ENCODE measurements at regions not wholly inside any gene's neighbourhood (a gene's known extent, or its start where the extent isn't known, plus 50 kb on each side); places are given as distances from the start of the nearest gene placed in this dataset.

GRCh38 chr5:54404568-54404967 is 50.9 kb upstream of the HSPB3 start:
- intact Hi-C loops (cut with micrococcal nuclease) = no loop called here
- Mint-ChIP-seq H3K27ac (no peak overlapping the region), H3K36me3 (ENCODE audit: low read depth) (no peaks in the 10 kb centered on the region), H3K4me1 (no peaks in the 10 kb centered on the region), H3K9me3 (no peaks in the 10 kb centered on the region), H3K4me3 (no peak overlapping the region), H3K27me3 (peaks cover 2% of the 10 kb centered on the region)
- POLR2A ChIA-PET = no interaction called here
- ATAC-seq (ENCODE audit: low read depth) (no peak), DNase-seq (no peak)
- TF ChIP-seq CTCF (IDR thresholded peaks at IDR 0.05) = no peak
- CTCF ChIA-PET = interaction anchor here (1.0 kb wide), 1 partner anchor 85 kb away, joined by 3 read pairs; no protein-coding TSS in a partner anchor

- Mint-ChIP-seq H3K36me3 (ENCODE audit: low read depth) (no peaks in the 10 kb centered on the region), H3K27me3 (peaks cover 2% of the 10 kb centered on the region), H3K27ac (no peak overlapping the region), H3K4me1 (no peaks in the 10 kb centered on the region), H3K4me3 (no peak overlapping the region), H3K9me3 (no peaks in the 10 kb centered on the region)
- ATAC-seq (ENCODE audit: low read depth) (no peak), DNase-seq (no peak)
- intact Hi-C loops (cut with micrococcal nuclease) = no loop called here
- POLR2A ChIA-PET = no interaction called here
- CTCF ChIA-PET = interaction anchor here (0.7 to 1.0 kb wide), 2 partner anchors 16 to 86 kb away, joined by 3 read pairs; no protein-coding TSS in a partner anchor
- no peak for TF ChIP-seq CTCF (IDR thresholded peaks at IDR 0.05)
These were observed 51.5 kb upstream of the HSPB3 start for GRCh38 chr5:54403885-54404416.

GRCh38 chr5:54403121-54403520 is 52.4 kb upstream of the HSPB3 start:
- Mint-ChIP-seq H3K27ac (no peak overlapping the region), H3K9me3 (no peaks in the 10 kb centered on the region), H3K4me3 (no peak overlapping the region), H3K4me1 (no peaks in the 10 kb centered on the region), H3K36me3 (ENCODE audit: low read depth) (no peaks in the 10 kb centered on the region), H3K27me3 (peaks cover 2% of the 10 kb centered on the region)
- ATAC-seq (ENCODE audit: low read depth) = no peak
- no peak for TF ChIP-seq CTCF (IDR thresholded peaks at IDR 0.05)
- no peak for DNase-seq
- ChIA-PET CTCF (no interaction called here), POLR2A (no interaction called here)
- intact Hi-C loops (cut with micrococcal nuclease) = no loop called here

GRCh38 chr5:54401515-54401914 is 54.0 kb upstream of the HSPB3 start:
- Mint-ChIP-seq H3K4me3 (no peak overlapping the region), H3K9me3 (no peaks in the 10 kb centered on the region), H3K36me3 (ENCODE audit: low read depth) (no peaks in the 10 kb centered on the region), H3K27me3 (peaks cover 5% of the 10 kb centered on the region), H3K4me1 (no peaks in the 10 kb centered on the region), H3K27ac (no peak overlapping the region)
- ATAC-seq (ENCODE audit: low read depth) (peak; percentile 47), DNase-seq (no peak)
- ChIA-PET POLR2A (interaction anchor here (1.3 kb wide), 1 partner anchor 90 kb away, joined by 5 read pairs; no protein-coding TSS in a partner anchor), CTCF (interaction anchor here (1.2 kb wide), 1 partner anchor 18 kb away, joined by 3 read pairs; no protein-coding TSS in a partner anchor)
- TF ChIP-seq CTCF (IDR thresholded peaks at IDR 0.05) = no peak
- intact Hi-C loops (cut with micrococcal nuclease) = no loop called here

- no peak overlapping the region for H3K27ac Mint-ChIP-seq
- no peak for ATAC-seq (ENCODE audit: low read depth)
- H3K4me1 Mint-ChIP-seq = no peaks in the 10 kb centered on the region
- POLR2A ChIA-PET = no interaction called here
- CTCF ChIA-PET = no interaction called here
- no peaks in the 10 kb centered on the region for H3K36me3 Mint-ChIP-seq (ENCODE audit: low read depth)
- no peak overlapping the region for H3K4me3 Mint-ChIP-seq
- DNase-seq = no peak
- peaks cover 3% of the 10 kb centered on the region for H3K27me3 Mint-ChIP-seq
- no peak for TF ChIP-seq CTCF (IDR thresholded peaks at IDR 0.05)
- intact Hi-C loops (cut with micrococcal nuclease) = no loop called here
- H3K9me3 Mint-ChIP-seq = no peaks in the 10 kb centered on the region
These were observed 57.3 kb upstream of the HSPB3 start for GRCh38 chr5:54398191-54398590.
